Uterus (tissue), 2 donors: ENCODE measurements at regions not wholly inside any gene's neighbourhood (a gene's known extent, or its start where the extent isn't known, plus 50 kb on each side); places are given as distances from the start of the nearest gene placed in this dataset.

ENCODE experiments used
- POLR2A ChIP-seq, 2 donors: fragments of 450-650 bp; IDR thresholded peaks; one replicate each; pipeline ENCODE4 v1.6.1; 2016; ENCODE audit warnings: antibody characterized with exemption in 2 of 2, mild to moderate bottlenecking in 1 of 2, moderate library complexity in 1 of 2
- TF ChIP-seq, protein P1 (sequence below), 4 experiments: fragments of 200-600 bp in 2 of 4; fragments of 450-650 bp in 2 of 4; sonication (generic) in 2 of 4; IDR thresholded peaks; one replicate each; pipeline ENCODE4 v1.5.1; 2016 to 2019; ENCODE audit warnings: antibody characterized with exemption in 4 of 4, mild to moderate bottlenecking in 2 of 4, moderate library complexity in 1 of 4

DNA sequence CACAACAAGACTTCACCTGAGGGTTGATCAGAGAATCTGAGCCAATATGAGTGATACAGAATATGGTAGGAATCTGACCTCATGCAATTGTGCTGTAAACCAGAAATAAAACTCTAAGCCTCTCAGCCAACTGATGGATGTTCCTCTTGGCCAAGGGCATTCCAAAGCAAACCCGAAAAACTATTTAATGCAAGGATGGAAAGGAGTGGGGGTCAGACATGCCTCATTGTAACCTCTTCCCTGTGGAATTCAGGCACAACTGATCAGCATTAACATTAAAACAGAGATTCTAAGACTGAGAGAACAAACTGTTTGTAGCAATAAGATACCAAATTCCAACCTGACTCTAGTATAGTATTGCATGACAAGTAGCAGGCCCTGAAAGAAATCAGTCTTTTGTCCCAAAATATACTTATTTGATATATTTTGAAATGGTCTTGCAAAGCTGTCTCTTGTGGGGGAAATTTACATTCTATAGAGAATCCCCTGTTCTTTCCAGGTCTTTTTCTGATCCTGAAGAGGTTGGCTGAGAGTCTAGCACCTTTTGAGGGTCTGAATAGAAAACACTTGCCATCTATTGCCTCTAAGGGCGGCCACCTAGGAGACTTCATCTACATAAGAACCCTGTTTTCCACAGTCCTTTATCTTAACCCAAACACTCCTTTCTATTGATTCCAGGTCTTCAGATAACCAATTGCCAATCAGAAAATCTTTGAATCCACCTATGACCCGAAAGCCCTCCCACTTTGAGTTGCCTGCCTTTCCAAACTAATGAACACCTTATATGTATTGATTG, 50.4 kb upstream of the WDR11 start:
- no peak for TF ChIP-seq POLR2A (IDR thresholded peaks at IDR 0.05)
- TF ChIP-seq, protein P1, sequence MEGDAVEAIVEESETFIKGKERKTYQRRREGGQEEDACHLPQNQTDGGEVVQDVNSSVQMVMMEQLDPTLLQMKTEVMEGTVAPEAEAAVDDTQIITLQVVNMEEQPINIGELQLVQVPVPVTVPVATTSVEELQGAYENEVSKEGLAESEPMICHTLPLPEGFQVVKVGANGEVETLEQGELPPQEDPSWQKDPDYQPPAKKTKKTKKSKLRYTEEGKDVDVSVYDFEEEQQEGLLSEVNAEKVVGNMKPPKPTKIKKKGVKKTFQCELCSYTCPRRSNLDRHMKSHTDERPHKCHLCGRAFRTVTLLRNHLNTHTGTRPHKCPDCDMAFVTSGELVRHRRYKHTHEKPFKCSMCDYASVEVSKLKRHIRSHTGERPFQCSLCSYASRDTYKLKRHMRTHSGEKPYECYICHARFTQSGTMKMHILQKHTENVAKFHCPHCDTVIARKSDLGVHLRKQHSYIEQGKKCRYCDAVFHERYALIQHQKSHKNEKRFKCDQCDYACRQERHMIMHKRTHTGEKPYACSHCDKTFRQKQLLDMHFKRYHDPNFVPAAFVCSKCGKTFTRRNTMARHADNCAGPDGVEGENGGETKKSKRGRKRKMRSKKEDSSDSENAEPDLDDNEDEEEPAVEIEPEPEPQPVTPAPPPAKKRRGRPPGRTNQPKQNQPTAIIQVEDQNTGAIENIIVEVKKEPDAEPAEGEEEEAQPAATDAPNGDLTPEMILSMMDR (IDR thresholded peaks at IDR 0.05): no peak
